Osteoblast (primary cell): ENCODE measurements at regions not wholly inside any gene's neighbourhood (a gene's known extent, or its start where the extent isn't known, plus 50 kb on each side); places are given as distances from the start of the nearest gene placed in this dataset.
A peak's percentile ranks its signal among the peaks of the same experiment; 100 is the strongest.

Experiments used
- DNase-seq: peaks from one replicate; pipeline ENCODE4 v3.0.0; 2011; ENCODE audit warnings: low spot score, mixed read lengths; ENCODE audit not compliant: insufficient read length; ENCODE audit errors: missing footprints
- H2AFZ ChIP-seq: 2 replicates; pipeline ENCODE4 v1.6.0; 2011; ENCODE audit warnings: mild to moderate bottlenecking, low read length
- H3K27ac ChIP-seq: 2 replicates; pipeline ENCODE4 v1.5.1; 2011; ENCODE audit warnings: mild to moderate bottlenecking, low read depth, low read length, moderate library complexity
- H3K27me3 ChIP-seq: 2 replicates; pipeline ENCODE4 v1.6.0; 2012; ENCODE audit warnings: mild to moderate bottlenecking, control low read depth, inconsistent platforms, low read length, moderate library complexity; ENCODE audit not compliant: insufficient read depth
- H3K36me3 ChIP-seq: 2 replicates; pipeline ENCODE4 v1.5.1; 2011; ENCODE audit warnings: mild to moderate bottlenecking, low read length, control low read depth, moderate library complexity; ENCODE audit not compliant: insufficient read depth
- H3K4me1 ChIP-seq: 2 replicates; pipeline ENCODE4 v1.5.1; 2011; ENCODE audit warnings: mild to moderate bottlenecking, low read length, control low read depth, moderate library complexity; ENCODE audit not compliant: insufficient read depth
- H3K4me2 ChIP-seq: 2 replicates; pipeline ENCODE4 v1.6.0; 2011; ENCODE audit warnings: mild to moderate bottlenecking, low read length; ENCODE audit not compliant: insufficient read depth
- H3K4me3 ChIP-seq: fragments of 200-600 bp; sonication (generic); 3 replicates; pipeline ENCODE4 v1.5.1; 2012; ENCODE audit warnings: mild to moderate bottlenecking, low read length, inconsistent platforms; ENCODE audit not compliant: insufficient read depth
- H3K79me2 ChIP-seq: 2 replicates; pipeline ENCODE4 v1.6.0; 2012; ENCODE audit warnings: mild to moderate bottlenecking, low read length, control low read depth, inconsistent platforms; ENCODE audit not compliant: insufficient read depth
- H3K9me3 ChIP-seq: 2 replicates; pipeline ENCODE4 v1.5.1; 2011; ENCODE audit warnings: low read depth, low read length, control low read depth
- H4K20me1 ChIP-seq: 2 replicates; pipeline ENCODE4 v1.6.0; 2012; ENCODE audit warnings: mild to moderate bottlenecking, low read length, control low read depth; ENCODE audit not compliant: insufficient read depth
- CTCF ChIP-seq: IDR thresholded peaks from 2 replicates; pipeline ENCODE4 v1.5.1; 2011; ENCODE audit warnings: mild to moderate bottlenecking, low read depth, low read length, moderate library complexity; ENCODE audit errors: extremely low read depth

- H3K36me3 ChIP-seq: no peaks in the 10 kb centered on the region
- TF ChIP-seq CTCF: no peak
- H3K4me1 ChIP-seq: no peaks in the 10 kb centered on the region
- no peak for DNase-seq
- no peak overlapping the region for H3K4me2 ChIP-seq
- no peak overlapping the region for H3K4me3 ChIP-seq
- no peaks in the 10 kb centered on the region for H4K20me1 ChIP-seq
- H3K79me2 ChIP-seq: no peaks in the 10 kb centered on the region
- peak overlapping the region; percentile 18 for H2AFZ ChIP-seq
- no peak overlapping the region for H3K27ac ChIP-seq
- no peaks in the 10 kb centered on the region for H3K27me3 ChIP-seq
- H3K9me3 ChIP-seq: no peaks in the 10 kb centered on the region
These were observed 191.3 kb upstream of the FAM3C start for GRCh38 chr7:121587435-121587834.

- no peak overlapping the region for H3K4me2 ChIP-seq
- no peaks in the 10 kb centered on the region for H3K36me3 ChIP-seq
- H2AFZ ChIP-seq: no peak overlapping the region
- TF ChIP-seq CTCF: no peak
- H3K79me2 ChIP-seq: no peaks in the 10 kb centered on the region
- no peak overlapping the region for H3K4me3 ChIP-seq
- no peaks in the 10 kb centered on the region for H3K9me3 ChIP-seq
- H3K27ac ChIP-seq: no peak overlapping the region
- peaks cover 2% of the 10 kb centered on the region for H3K27me3 ChIP-seq
- DNase-seq: no peak
- no peaks in the 10 kb centered on the region for H3K4me1 ChIP-seq
- H4K20me1 ChIP-seq: no peaks in the 10 kb centered on the region
These were observed 186.2 kb upstream of the FAM3C start for GRCh38 chr7:121582258-121582657.

DNA sequence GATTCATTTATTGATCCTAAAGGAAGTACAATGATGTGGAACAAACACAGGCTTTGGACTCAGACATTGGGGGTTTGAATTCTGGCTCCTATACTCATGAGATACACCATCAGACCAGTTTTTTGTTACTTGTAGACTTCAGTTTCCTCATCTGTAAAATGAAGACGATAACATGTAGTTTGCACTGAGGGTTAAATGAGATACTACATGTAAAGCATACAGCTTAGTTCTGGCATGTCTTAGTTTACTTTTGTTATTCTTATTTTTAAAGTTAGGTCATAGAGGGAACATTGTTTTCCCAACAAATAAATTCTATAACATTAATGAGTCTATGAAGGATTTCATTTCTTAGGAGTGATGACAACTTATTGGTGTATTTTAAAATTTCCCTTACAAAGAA is 183.5 kb upstream of the FAM3C start:
- Histone ChIP-seq H3K4me2 (no peak overlapping the region), H3K27me3 (peaks cover 9% of the 10 kb centered on the region), H2AFZ (no peak overlapping the region), H3K36me3 (no peaks in the 10 kb centered on the region), H4K20me1 (no peaks in the 10 kb centered on the region), H3K27ac (no peak overlapping the region), H3K9me3 (no peaks in the 10 kb centered on the region), H3K4me3 (no peak overlapping the region), H3K79me2 (no peaks in the 10 kb centered on the region), H3K4me1 (no peaks in the 10 kb centered on the region)
- no peak for TF ChIP-seq CTCF
- DNase-seq: peak; percentile 14

DNA sequence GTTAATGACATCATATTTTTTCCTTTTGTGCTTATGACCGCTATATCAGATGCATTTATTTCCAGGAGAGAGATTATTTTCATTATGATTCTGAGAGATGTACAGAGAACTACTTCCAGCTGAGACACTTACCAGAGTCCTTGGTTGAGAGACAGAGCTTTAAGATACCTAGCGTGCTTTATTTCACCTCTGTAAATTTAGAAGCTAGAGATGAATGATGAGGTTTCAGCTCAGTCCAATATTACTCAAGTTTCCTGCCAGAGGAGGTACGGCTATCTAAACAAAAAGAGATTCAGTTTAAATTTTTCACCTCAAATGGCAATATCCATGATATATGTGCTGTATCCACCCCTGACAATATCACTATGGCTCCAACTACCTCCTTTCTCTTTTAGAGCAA is 182.6 kb upstream of the FAM3C start:
- no peaks in the 10 kb centered on the region for H3K36me3 ChIP-seq
- no peak overlapping the region for H3K27ac ChIP-seq
- no peaks in the 10 kb centered on the region for H3K79me2 ChIP-seq
- H3K27me3 ChIP-seq: peaks cover 9% of the 10 kb centered on the region
- no peak overlapping the region for H3K4me3 ChIP-seq
- H2AFZ ChIP-seq: no peak overlapping the region
- no peaks in the 10 kb centered on the region for H3K9me3 ChIP-seq
- DNase-seq: no peak
- H4K20me1 ChIP-seq: no peaks in the 10 kb centered on the region
- TF ChIP-seq CTCF: no peak
- no peaks in the 10 kb centered on the region for H3K4me1 ChIP-seq
- no peak overlapping the region for H3K4me2 ChIP-seq
